Neural progenitor cell (in vitro differentiated cells): ENCODE measurements at regions not wholly inside any gene's neighbourhood (a gene's known extent, or its start where the extent isn't known, plus 50 kb on each side); places are given as distances from the start of the nearest gene placed in this dataset.

Experiments used
- DNase-seq: peaks from one replicate; pipeline ENCODE4 v3.0.0-alpha.2; 2016; ENCODE audit warnings: low spot score
- H2AFZ ChIP-seq: fragments of 200-600 bp; sonication (generic); replicated peaks from 2 replicates; pipeline ENCODE4 v1.6.1; 2016; ENCODE audit warnings: antibody characterized with exemption
- H3F3A ChIP-seq: fragments of 200-600 bp; sonication (generic); 2 replicates; pipeline ENCODE4 v1.6.1; 2016; ENCODE audit warnings: antibody characterized with exemption, low read depth
- H3K27ac ChIP-seq: fragments of 200-600 bp; sonication (generic); 2 replicates; pipeline ENCODE4 v1.5.1; 2016; ENCODE audit warnings: mild to moderate bottlenecking
- H3K27me3 ChIP-seq: fragments of 200-600 bp; sonication (generic); 2 replicates; pipeline ENCODE4 v1.6.1; 2016; ENCODE audit warnings: mild to moderate bottlenecking, moderate library complexity
- H3K36me3 ChIP-seq: fragments of 200-600 bp; sonication (generic); 2 replicates; pipeline ENCODE4 v1.5.1; 2016
- H3K4me1 ChIP-seq: fragments of 200-600 bp; sonication (generic); 2 replicates; pipeline ENCODE4 v1.6.1; 2016; ENCODE audit warnings: mixed run types
- H3K4me2 ChIP-seq: fragments of 200-600 bp; sonication (generic); 2 replicates; pipeline ENCODE4 v1.6.1; 2016
- H3K4me3 ChIP-seq: fragments of 200-600 bp; sonication (generic); 2 replicates; pipeline ENCODE4 v1.5.1; 2016
- H3K79me2 ChIP-seq: fragments of 200-600 bp; sonication (generic); 2 replicates; pipeline ENCODE4 v1.6.1; 2016; ENCODE audit warnings: low read depth
- H3K9ac ChIP-seq: fragments of 200-600 bp; sonication (generic); 2 replicates; pipeline ENCODE4 v1.6.1; 2016
- H3K9me3 ChIP-seq: fragments of 200-600 bp; sonication (generic); 2 replicates; pipeline ENCODE4 v1.5.1; 2016; ENCODE audit warnings: low read depth
- H4K20me1 ChIP-seq: fragments of 200-600 bp; sonication (generic); 2 replicates; pipeline ENCODE4 v1.6.1; 2016; ENCODE audit warnings: low read depth
- H3K27ac Mint-ChIP-seq: 3 replicates; pipeline ENCODE4 v1.8.0; 2021; ENCODE audit warnings: mixed read lengths
- H3K27me3 Mint-ChIP-seq: 2 replicates; pipeline ENCODE4 v1.8.0; 2022; ENCODE audit warnings: low read depth, mild to moderate bottlenecking, inconsistent platforms, moderate library complexity, mixed read lengths; ENCODE audit not compliant: insufficient read depth
- H3K36me3 Mint-ChIP-seq: 3 replicates; pipeline ENCODE4 v1.8.0; 2021; ENCODE audit warnings: mixed read lengths
- H3K4me1 Mint-ChIP-seq: 3 replicates; pipeline ENCODE4 v1.8.0; 2021; ENCODE audit warnings: mixed read lengths
- H3K4me3 Mint-ChIP-seq: 3 replicates; pipeline ENCODE4 v1.8.0; 2021; ENCODE audit warnings: mild to moderate bottlenecking, moderate library complexity, mixed read lengths
- H3K9me3 Mint-ChIP-seq: 3 replicates; pipeline ENCODE4 v1.8.0; 2020; ENCODE audit warnings: mixed read lengths
- CTCF ChIP-seq: fragments of 200-600 bp; sonication (generic); IDR thresholded peaks from 2 replicates; pipeline ENCODE4 v1.5.1; 2017; ENCODE audit warnings: antibody characterized with exemption, mild to moderate bottlenecking
- EZH2 ChIP-seq: fragments of 200-600 bp; sonication (generic); IDR thresholded peaks from 2 replicates; pipeline ENCODE4 v1.6.1; 2017; ENCODE audit warnings: antibody characterized with exemption, mild to moderate bottlenecking, moderate library complexity
- EZH2phosphoT487 ChIP-seq: fragments of 200-600 bp; sonication (generic); IDR thresholded peaks from 2 replicates; pipeline ENCODE4 v1.6.1; 2017; ENCODE audit warnings: antibody characterized with exemption

DNA sequence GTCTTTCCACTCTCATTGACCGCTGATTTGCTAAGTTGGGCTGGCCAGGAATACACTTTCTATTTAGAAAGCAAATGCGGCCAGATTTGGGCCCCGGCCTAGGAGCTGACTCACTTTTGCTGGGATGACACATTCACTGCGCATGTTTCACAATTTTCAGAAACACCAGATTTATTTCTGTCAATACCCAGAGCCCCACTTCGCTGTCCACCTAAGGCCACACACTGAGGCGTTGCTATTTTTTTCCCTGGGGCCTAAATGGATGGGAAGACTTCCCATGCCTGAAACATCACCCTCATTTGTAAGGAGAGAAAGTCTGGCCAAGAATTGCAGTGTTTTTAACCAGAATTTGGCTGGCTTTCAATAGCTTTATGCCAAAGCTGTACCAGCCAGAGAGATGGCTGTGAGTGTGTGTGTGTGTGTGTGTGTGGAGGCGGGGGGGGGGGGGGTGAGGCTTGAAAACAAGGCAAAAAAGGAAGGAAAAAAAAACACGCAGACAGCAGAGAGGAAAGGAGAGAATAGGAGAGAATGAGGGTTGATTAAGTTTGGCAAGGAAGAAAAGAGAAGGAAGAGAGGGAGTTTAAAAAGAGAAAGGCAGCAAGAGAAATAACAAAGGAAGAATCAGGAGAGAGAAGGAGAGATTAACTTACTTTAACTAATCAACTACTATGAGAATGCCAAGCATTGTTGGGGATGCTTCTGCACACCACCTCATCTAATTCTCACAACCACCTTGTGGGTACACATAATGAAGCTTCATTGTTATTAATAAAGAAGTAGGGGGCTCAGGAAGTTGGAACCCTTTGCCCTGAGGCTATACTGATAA lies 261.4 kb upstream of the KLF4 start:
- Histone ChIP-seq H2AFZ (no peak overlapping the region), H3K79me2 (no peaks in the 10 kb centered on the region), H3K27ac (no peak overlapping the region), H3K4me1 (peaks cover 8% of the 10 kb centered on the region), H3K9me3 (no peaks in the 10 kb centered on the region), H3K36me3 (no peaks in the 10 kb centered on the region), H3K27me3 (no peaks in the 10 kb centered on the region), H3K4me2 (no peak overlapping the region), H3F3A (peaks cover 8% of the 10 kb centered on the region), H4K20me1 (no peaks in the 10 kb centered on the region), H3K4me3 (no peak overlapping the region), H3K9ac (no peak overlapping the region)
- TF ChIP-seq CTCF (no peak), EZH2phosphoT487 (no peak), EZH2 (no peak)
- Mint-ChIP-seq H3K4me3 (no peak overlapping the region), H3K27me3 (no peaks in the 10 kb centered on the region), H3K36me3 (no peaks in the 10 kb centered on the region), H3K9me3 (no peaks in the 10 kb centered on the region), H3K27ac (no peak overlapping the region), H3K4me1 (peaks cover 10% of the 10 kb centered on the region)
- DNase-seq, result no peak

DNA sequence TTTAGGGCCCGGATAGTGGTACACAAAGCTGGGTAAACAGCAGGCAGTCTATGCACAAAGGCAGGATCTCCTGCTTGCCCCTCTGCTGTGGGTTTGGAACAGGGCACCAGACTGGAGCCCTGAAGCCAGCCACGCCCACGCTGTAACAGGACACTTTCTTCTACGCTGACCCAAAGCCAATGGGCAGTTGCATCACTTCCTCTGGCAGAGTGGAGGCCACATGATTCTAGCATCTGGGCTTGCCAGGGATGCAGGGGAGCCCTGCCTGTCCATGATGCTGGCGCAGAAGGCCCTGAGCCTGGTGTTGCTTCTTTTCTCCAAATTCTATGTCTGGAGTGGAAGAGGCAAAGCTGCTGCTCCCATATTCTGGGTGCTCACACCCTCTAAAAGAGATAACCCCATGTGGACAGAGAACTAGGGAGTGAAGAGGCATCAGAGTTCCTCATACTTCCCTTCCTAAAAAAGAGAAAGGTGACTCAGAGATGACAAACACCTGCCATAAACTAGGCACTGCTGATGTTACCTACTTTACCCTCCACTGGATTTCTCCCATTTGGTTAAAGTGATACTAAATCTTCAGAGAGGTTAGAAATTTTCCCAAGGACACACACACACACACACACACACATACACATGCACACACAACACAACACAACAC lies 260.3 kb upstream of the KLF4 start:
- Histone ChIP-seq H3K27me3 (no peaks in the 10 kb centered on the region), H3K9ac (no peak overlapping the region), H2AFZ (peak overlapping the region; percentile 87), H3K79me2 (no peaks in the 10 kb centered on the region), H3K4me1 (peaks cover 8% of the 10 kb centered on the region), H3F3A (peaks cover 8% of the 10 kb centered on the region), H3K4me3 (no peak overlapping the region), H3K4me2 (no peak overlapping the region), H4K20me1 (no peaks in the 10 kb centered on the region), H3K27ac (no peak overlapping the region), H3K9me3 (no peaks in the 10 kb centered on the region), H3K36me3 (no peaks in the 10 kb centered on the region)
- Mint-ChIP-seq H3K36me3 (no peaks in the 10 kb centered on the region), H3K4me3 (no peak overlapping the region), H3K9me3 (no peaks in the 10 kb centered on the region), H3K4me1 (peaks cover 10% of the 10 kb centered on the region), H3K27ac (no peak overlapping the region), H3K27me3 (no peaks in the 10 kb centered on the region)
- TF ChIP-seq CTCF (no peak), EZH2 (no peak), EZH2phosphoT487 (no peak)
- peak; percentile 66 for DNase-seq

GRCh38 chr9:107744873-107745272 lies 255.3 kb upstream of the KLF4 start:
- H3K79me2 ChIP-seq, result no peaks in the 10 kb centered on the region
- no peak overlapping the region for H2AFZ ChIP-seq
- peaks cover 5% of the 10 kb centered on the region for H3K27me3 Mint-ChIP-seq
- H3F3A ChIP-seq, result peaks cover 4% of the 10 kb centered on the region
- H3K4me1 ChIP-seq, result peaks cover 6% of the 10 kb centered on the region
- peaks cover 2% of the 10 kb centered on the region for H3K4me1 Mint-ChIP-seq
- no peak overlapping the region for H3K4me2 ChIP-seq
- DNase-seq, result no peak
- H3K9me3 ChIP-seq, result no peaks in the 10 kb centered on the region
- H3K36me3 ChIP-seq, result no peaks in the 10 kb centered on the region
- H4K20me1 ChIP-seq, result no peaks in the 10 kb centered on the region
- no peak overlapping the region for H3K9ac ChIP-seq
- H3K4me3 ChIP-seq, result no peak overlapping the region
- no peaks in the 10 kb centered on the region for H3K27me3 ChIP-seq
- no peaks in the 10 kb centered on the region for H3K36me3 Mint-ChIP-seq
- H3K9me3 Mint-ChIP-seq, result no peaks in the 10 kb centered on the region
- TF ChIP-seq CTCF, result no peak
- no peak for TF ChIP-seq EZH2phosphoT487
- TF ChIP-seq EZH2, result no peak
- no peak overlapping the region for H3K4me3 Mint-ChIP-seq
- H3K27ac ChIP-seq, result no peak overlapping the region
- H3K27ac Mint-ChIP-seq, result no peak overlapping the region
